NCI-H2107 treated with DMSO at 0.1 percent for 48 hours (cell line): ENCODE measurements at regions not wholly inside any gene's neighbourhood (a gene's known extent, or its start where the extent isn't known, plus 50 kb on each side); places are given as distances from the start of the nearest gene placed in this dataset.
"Not testable (repeated sequence)": the region's sequence is repeated elsewhere in the genome, so short reads cannot be mapped to it uniquely, and the experiment has no call there.

Source experiments
- DNase-seq: peaks from one replicate; lab custom pipeline; 2025; ENCODE audit not compliant: unreplicated experiment; lab: John Stamatoyannopoulos, UW

DNA sequence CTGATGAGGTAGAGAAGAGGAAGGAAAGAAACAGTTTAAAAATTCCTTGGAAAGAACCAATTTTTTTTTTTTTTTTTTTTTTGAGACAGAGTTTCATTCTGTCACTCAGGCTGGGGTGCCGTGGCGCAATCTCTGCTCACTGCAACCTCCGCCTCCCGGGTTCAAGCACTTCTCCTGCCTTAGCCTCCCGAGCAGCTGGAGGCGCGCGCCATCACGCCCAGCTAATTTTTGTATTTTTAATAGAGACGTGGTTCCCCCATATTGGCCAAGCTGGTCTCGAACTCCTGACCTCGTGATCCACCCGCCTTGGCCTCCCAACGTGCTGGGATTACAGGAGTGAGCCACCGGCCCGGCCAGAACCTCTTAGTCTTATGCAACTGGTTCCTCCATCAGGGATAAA lies 951.6 kb upstream of the CNTN5 start:
- not testable (repeated sequence) for DNase-seq

- DNase-seq, result no peak
These were observed 950.9 kb upstream of the CNTN5 start for GRCh38 chr11:98069861-98070260.

- no peak for DNase-seq
These were observed 929.8 kb upstream of the CNTN5 start for GRCh38 chr11:98090861-98091505.

- DNase-seq, result no peak
These were observed 921.4 kb upstream of the CNTN5 start for GRCh38 chr11:98099371-98099770.

DNA sequence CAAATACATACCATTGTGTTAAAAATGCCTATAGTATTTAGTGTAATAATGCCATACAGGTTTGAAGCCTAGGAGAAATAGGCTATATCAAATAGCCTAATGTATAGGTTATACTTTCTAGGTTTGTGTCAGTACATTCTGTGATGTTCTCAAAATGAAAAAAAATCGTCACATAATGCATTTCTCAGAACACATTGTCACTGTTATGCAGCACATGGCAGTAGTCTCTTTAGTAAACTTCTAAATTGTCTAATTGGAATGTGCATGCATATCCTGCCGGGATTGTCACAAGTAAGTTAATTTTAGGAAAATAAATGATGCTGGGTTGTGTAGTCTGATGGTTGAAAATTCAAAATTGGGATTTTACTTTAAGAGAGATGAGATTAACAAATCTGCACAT lies 920.1 kb upstream of the CNTN5 start:
- no peak for DNase-seq

GRCh38 chr11:98101329-98101728 lies 919.4 kb upstream of the CNTN5 start:
- DNase-seq, result no peak

GRCh38 chr11:98104249-98104648 lies 916.5 kb upstream of the CNTN5 start:
- DNase-seq, result no peak

GRCh38 chr11:98107736-98108135 lies 913.0 kb upstream of the CNTN5 start:
- no peak for DNase-seq

- DNase-seq, result no peak
These were observed 910.7 kb upstream of the CNTN5 start for GRCh38 chr11:98110030-98110429.

DNA sequence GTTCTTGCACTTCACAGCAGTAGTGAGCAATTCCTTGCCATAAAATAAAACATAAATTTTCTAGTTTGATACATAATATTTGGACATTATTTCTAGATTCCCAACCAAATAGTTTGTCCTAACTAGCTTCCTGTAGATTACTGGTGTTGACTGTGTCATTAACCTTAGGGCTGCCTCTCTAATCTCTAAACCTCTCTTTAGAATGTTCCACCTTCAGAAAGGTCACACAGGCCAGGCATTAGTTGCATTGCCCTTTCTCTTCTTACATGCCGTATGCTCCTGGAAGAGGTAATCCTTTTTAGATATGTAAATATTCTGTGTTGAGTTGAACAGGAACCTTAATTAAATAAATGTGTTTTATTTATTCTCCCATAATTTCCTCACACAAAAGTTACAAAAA lies 904.9 kb upstream of the CNTN5 start:
- no peak for DNase-seq

DNA sequence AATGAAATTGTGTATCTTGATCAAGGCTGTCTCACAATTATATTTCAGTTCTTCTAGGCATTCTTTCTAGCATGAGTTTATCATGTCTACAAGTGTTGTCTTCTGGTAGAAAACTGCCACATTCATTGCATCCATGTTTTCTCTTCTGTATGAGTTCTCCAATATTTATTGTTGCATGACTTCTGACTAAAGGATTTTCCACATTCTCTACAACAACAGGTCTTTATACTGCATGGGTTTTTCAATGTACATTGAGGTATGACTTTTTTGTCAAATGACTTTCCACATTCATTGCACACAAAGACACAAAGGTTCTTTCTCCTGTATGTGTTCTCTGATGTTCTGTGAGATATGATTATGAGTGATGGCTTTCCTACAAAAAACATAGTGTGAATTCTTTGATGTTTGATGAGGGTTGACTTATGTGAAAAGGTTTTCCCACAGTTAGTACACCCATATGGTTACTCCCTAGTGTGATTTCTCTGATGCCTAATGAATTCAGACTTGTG lies 890.6 kb upstream of the CNTN5 start:
- no peak for DNase-seq

DNA sequence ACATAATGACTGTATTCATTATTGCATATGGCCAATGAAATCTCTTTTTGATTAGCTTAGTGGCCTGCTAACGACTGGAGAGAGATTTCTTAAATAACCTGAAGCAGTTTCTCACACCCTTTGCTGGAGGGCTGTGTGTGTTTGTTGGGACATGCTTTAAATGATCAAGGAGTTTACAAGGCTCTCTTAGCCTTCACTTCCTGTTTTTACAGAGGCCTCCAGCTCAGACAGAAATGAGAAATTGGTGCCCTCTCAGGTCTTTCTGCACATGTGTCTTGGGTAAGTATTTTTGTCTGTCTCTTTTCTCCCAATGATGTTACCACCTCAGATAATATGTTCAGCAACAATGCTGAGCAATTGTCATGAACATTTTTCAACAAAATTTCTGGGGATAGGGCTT lies 884.4 kb upstream of the CNTN5 start:
- DNase-seq, result no peak

- no peak for DNase-seq
These were observed 883.3 kb upstream of the CNTN5 start for GRCh38 chr11:98137437-98137836.

DNA sequence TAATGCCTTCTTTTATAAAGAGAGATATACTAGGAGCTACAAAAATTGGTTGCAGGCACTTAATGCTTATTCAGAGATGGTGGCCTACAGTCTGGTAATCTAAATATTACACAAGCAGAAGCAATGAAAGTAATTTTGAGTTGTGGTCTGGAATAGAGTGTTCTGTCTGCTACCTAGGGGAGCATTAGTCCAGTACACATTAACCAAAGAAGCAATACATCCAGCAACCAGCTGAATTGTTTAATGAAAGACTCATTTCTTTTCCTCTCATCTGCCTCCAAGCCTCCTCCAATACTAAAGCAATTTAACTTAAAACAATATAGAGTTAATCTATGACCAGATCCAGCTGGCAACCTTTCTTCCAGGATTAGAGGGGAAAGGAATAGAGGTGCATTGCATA lies 877.1 kb upstream of the CNTN5 start:
- DNase-seq, result no peak

DNA sequence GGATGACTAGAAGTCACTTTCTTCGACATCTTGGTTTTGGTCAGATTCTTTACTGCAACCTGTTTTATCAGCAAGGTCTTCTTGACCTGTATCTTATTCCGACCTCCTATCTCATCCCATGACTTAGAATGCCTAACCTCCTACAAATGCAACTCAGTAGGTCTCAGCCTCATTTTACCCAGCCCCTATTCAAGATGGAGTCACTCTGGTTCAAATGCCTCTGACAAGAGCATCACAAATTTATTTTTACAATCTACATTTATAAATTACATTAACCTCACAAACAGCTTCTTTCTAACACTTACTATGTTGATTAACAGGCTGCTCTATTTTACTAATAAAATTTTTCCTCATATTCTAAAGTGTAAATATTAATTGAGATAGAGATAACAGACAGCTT lies 867.0 kb upstream of the CNTN5 start:
- no peak for DNase-seq

GRCh38 chr11:98155696-98156095 lies 865.1 kb upstream of the CNTN5 start:
- no peak for DNase-seq

- no peak for DNase-seq
These were observed 842.8 kb upstream of the CNTN5 start for GRCh38 chr11:98177925-98178324.

GRCh38 chr11:98180511-98180910 lies 840.2 kb upstream of the CNTN5 start:
- no peak for DNase-seq

GRCh38 chr11:98180921-98181320 lies 839.8 kb upstream of the CNTN5 start:
- DNase-seq, result no peak

- DNase-seq, result no peak
These were observed 837.7 kb upstream of the CNTN5 start for GRCh38 chr11:98183034-98183433.

DNA sequence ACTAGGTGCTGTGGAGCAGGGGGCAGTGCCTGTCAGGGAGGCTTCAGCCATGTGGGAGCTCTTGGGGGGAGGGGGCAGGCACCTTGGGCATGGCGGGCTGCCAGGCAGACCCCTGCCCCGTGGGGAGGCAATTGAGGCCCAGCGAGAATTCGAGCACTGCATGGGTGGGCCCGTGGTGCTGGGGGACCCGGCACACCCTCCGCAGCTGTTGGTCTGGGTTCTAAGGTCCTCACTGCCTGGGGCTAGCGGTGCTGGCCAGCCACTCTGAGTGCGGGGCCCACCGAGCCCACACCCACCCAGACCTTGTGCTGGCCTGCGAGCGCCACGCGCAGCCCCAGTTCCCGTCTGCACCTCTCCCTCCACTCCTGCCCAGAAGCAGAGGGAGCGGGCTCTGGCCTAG lies 835.5 kb upstream of the CNTN5 start:
- DNase-seq, result no peak

DNA sequence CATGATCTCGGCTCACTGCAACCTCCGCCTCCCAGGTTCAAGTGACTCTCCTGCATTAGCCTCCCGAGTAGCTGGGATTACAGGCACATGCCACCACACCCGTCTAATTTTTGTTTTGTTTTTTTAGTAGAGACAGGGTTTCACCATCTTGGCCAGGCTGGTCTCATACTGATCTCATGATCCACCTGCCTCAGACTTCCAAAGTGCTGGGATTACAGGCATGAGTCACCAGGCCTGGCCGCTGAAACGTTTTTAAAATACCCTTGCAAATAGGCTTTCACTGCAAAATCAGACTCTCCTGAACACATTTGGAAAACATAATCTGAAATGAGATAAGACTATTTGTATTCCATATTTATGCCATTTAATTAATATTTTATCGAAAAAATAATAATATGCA lies 826.1 kb upstream of the CNTN5 start:
- no peak for DNase-seq

DNA sequence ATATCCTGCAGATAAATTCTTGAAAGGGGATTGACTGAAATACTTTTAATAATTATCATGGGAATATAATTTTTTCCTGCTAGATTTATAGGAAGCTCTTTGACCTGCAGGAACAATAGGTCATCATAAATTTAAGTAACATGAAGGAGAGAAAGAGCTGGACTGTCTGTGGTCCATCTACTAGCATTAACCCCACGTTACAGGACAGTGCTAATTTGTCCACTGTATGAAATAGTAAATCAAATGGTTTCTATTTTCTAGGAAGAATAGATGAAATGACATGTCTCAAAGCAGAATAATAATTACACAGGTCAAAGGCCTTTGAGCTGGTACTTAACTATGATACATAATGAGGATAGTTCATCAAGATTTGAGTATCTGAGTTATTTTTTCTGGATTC lies 825.4 kb upstream of the CNTN5 start:
- DNase-seq, result no peak
